Endothelial cell of umbilical vein (primary cell): ENCODE measurements at regions not wholly inside any gene's neighbourhood (a gene's known extent, or its start where the extent isn't known, plus 50 kb on each side); places are given as distances from the start of the nearest gene placed in this dataset.

Experiments
- BruUV-seq: library from RNA; stranded (reverse); fragments of 400-500 nt; replicated peaks from 2 replicates; lab custom pipeline; 2021; lab: Mats Ljungman, UMichigan
- CTCF ChIA-PET: fragments of 300-600, 350-600 bp; sonication (Branson Sonifier 250); formaldehyde crosslinking; loops from one replicate; lab custom pipeline; 2021; ENCODE audit warnings: antibody characterized with exemption, inconsistent platforms; lab: Charles Lee
- POLR2A ChIA-PET: fragments of 300-600, 350-600 bp; sonication (Branson Sonifier 250); formaldehyde crosslinking; loops from one replicate; lab custom pipeline; 2021; ENCODE audit warnings: antibody characterized with exemption, inconsistent platforms; lab: Charles Lee
- DNase-seq: peaks from one replicate; pipeline ENCODE4 v3.0.0-alpha.2; 2011; ENCODE audit warnings: low read depth, low spot score
- FAIRE-seq: peaks from 2 replicates; lab custom pipeline; 2011; peaks lifted over from hg19 to GRCh38; lab: Jason Lieb, UNC
- H2AFZ ChIP-seq: 2 replicates; pipeline ENCODE4 v1.6.0; 2012; ENCODE audit warnings: low read depth, low read length, control low read depth, inconsistent platforms
- H3K27ac ChIP-seq: 2 replicates; pipeline ENCODE4 v1.5.1; 2011; ENCODE audit warnings: low read depth, mild to moderate bottlenecking, control low read depth, low read length, moderate library complexity; ENCODE audit not compliant: insufficient read depth
- H3K27me3 ChIP-seq, 2 experiments: 2 replicates each; pipeline versions ENCODE4 v1.6.0 to v1.6.1; 2011; ENCODE audit warnings: low read length in 2 of 2, mixed read lengths in 1 of 2; ENCODE audit not compliant: control insufficient read depth in 2 of 2, insufficient read depth in 2 of 2
- H3K36me3 ChIP-seq, 2 experiments: 2 replicates in 1 of 2; 3 replicates in 1 of 2; pipeline ENCODE4 v1.5.1; 2011; ENCODE audit warnings: low read length in 2 of 2, mild to moderate bottlenecking in 1 of 2, moderate library complexity in 1 of 2; ENCODE audit not compliant: control insufficient read depth in 2 of 2, insufficient read depth in 2 of 2; ENCODE audit errors: extremely low read depth in 1 of 2
- H3K4me1 ChIP-seq: 3 replicates; pipeline ENCODE4 v1.5.1; 2011; ENCODE audit warnings: mild to moderate bottlenecking, low read length; ENCODE audit not compliant: control insufficient read depth, insufficient read depth; ENCODE audit errors: extremely low read depth
- H3K4me2 ChIP-seq: 2 replicates; pipeline ENCODE4 v1.6.1; 2011; ENCODE audit warnings: low read length, control low read depth, mixed read lengths; ENCODE audit not compliant: insufficient read depth
- H3K4me3 ChIP-seq, 3 experiments: fragments of 200-600 bp in 1 of 3; sonication (generic), shearing (Covaris generic) in 1 of 3; replicated peaks in 1 of 3; 2 replicates each; pipeline ENCODE4 v1.5.1; 2011 to 2016; ENCODE audit warnings: control low read depth in 3 of 3, low read length in 3 of 3, mild to moderate bottlenecking in 2 of 3, inconsistent platforms in 1 of 3, low read depth in 1 of 3, moderate library complexity in 1 of 3; ENCODE audit not compliant: insufficient read depth in 1 of 3
- H3K79me2 ChIP-seq: 2 replicates; pipeline ENCODE4 v1.6.0; 2012; ENCODE audit warnings: low read length, inconsistent platforms; ENCODE audit not compliant: control insufficient read depth, insufficient read depth
- H3K9ac ChIP-seq: replicated peaks from 2 replicates; pipeline ENCODE3; 2011; ENCODE audit warnings: low read length, control low read depth; ENCODE audit not compliant: insufficient read depth; ENCODE audit errors: extremely low read depth
- H3K9me1 ChIP-seq: replicated peaks from 3 replicates; pipeline ENCODE4 v1.6.0; 2011; ENCODE audit warnings: mild to moderate bottlenecking, low read length; ENCODE audit not compliant: control insufficient read depth, insufficient read depth; ENCODE audit errors: extremely low read depth
- H3K9me3 ChIP-seq: replicated peaks from 2 replicates; pipeline ENCODE4 v1.5.1; 2012; ENCODE audit warnings: low read length, inconsistent platforms; ENCODE audit not compliant: control insufficient read depth, insufficient read depth
- H4K20me1 ChIP-seq: replicated peaks from 2 replicates; pipeline ENCODE3; 2011; ENCODE audit warnings: mild to moderate bottlenecking, low read length; ENCODE audit not compliant: control insufficient read depth, insufficient read depth; ENCODE audit errors: extremely low read depth
- EZH2 ChIP-seq: IDR thresholded peaks from 2 replicates; pipeline ENCODE4 v1.6.1; 2012; ENCODE audit warnings: borderline replicate concordance, low read depth, mild to moderate bottlenecking, moderate library complexity, low read length, inconsistent platforms; ENCODE audit not compliant: severe bottlenecking
- FOS ChIP-seq: IDR thresholded peaks from 2 replicates; pipeline ENCODE4 v1.6.1; 2011; ENCODE audit warnings: mild to moderate bottlenecking, low read length, moderate library complexity, borderline replicate concordance; ENCODE audit not compliant: insufficient read depth
- GATA2 ChIP-seq: IDR thresholded peaks from 2 replicates; pipeline ENCODE4 v1.7.0; 2011; ENCODE audit warnings: low read depth, mild to moderate bottlenecking, moderate library complexity, mixed read lengths, low read length; ENCODE audit not compliant: insufficient read length, insufficient read depth
- JUN ChIP-seq: IDR thresholded peaks from 2 replicates; pipeline ENCODE4 v1.6.1; 2011; ENCODE audit warnings: borderline replicate concordance, low read depth; ENCODE audit not compliant: insufficient read length, insufficient read depth
- MYC ChIP-seq: IDR thresholded peaks from one replicate; pipeline ENCODE4 v1.6.1; 2011; ENCODE audit warnings: mild to moderate bottlenecking, low read depth, low read length
- POLR2A ChIP-seq: IDR thresholded peaks from 2 replicates; pipeline ENCODE4 v1.6.1; 2012; ENCODE audit warnings: low read depth, mild to moderate bottlenecking, control low read depth, low read length
- POLR2AphosphoS5 ChIP-seq: IDR thresholded peaks from 2 replicates; pipeline ENCODE4 v1.6.1; 2012; ENCODE audit warnings: low read depth, mild to moderate bottlenecking, control low read depth, low read length, moderate library complexity; ENCODE audit not compliant: insufficient read depth
- dilution Hi-C: fragments of 300-500 bp; cut with MboI; formaldehyde crosslinking; loops from one replicate; pipeline ENCODE4 v1.15.0; 2019; ENCODE audit warnings: low sequenced_read_pairs; ENCODE audit not compliant: extremely low pct_ligation_motif_present
- intact Hi-C: fragments of 100-400 bp; cut with micrococcal nuclease; formaldehyde crosslinking; loops from one replicate; pipeline ENCODE4 v1.10.0; 2022
- TF ChIP-seq, protein P1 (sequence below), 2 donors: IDR thresholded peaks; 1 replicate in 1 of 2; 2 replicates in 1 of 2; pipeline ENCODE4 v1.5.1; 2011; ENCODE audit warnings: low read length in 2 of 2, mild to moderate bottlenecking in 2 of 2, moderate library complexity in 2 of 2, control low read depth in 1 of 2, inconsistent platforms in 1 of 2, low read depth in 1 of 2; ENCODE audit not compliant: insufficient read depth in 1 of 2; ENCODE audit errors: extremely low read depth in 1 of 2
- TF ChIP-seq, protein P2 (sequence below): IDR thresholded peaks from 2 replicates; pipeline ENCODE4 v1.6.1; 2011; ENCODE audit not compliant: insufficient read depth, insufficient read length

DNA sequence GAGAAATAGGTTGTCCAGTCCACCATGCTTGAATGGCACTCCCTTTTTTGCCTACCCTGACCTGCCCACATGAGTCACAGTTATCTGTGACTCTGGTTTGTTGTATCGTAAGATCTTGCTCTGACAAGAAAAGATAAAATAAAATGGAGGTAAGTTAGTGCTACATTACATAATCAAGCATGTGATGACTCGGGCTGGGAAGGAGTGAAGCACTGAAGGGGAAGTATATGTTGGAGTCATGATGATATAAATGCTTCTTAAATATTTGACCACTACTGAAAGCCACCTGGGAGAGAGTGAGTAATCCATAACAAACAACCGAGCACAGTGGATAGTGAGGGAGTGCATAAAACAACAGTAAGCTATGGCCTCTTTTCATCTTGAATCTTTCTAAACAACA, 124.4 kb downstream of the SHOX2 start:
- no peak for TF ChIP-seq FOS
- TF ChIP-seq POLR2AphosphoS5 = no peak
- no peak for TF ChIP-seq MYC
- TF ChIP-seq, protein P1, sequence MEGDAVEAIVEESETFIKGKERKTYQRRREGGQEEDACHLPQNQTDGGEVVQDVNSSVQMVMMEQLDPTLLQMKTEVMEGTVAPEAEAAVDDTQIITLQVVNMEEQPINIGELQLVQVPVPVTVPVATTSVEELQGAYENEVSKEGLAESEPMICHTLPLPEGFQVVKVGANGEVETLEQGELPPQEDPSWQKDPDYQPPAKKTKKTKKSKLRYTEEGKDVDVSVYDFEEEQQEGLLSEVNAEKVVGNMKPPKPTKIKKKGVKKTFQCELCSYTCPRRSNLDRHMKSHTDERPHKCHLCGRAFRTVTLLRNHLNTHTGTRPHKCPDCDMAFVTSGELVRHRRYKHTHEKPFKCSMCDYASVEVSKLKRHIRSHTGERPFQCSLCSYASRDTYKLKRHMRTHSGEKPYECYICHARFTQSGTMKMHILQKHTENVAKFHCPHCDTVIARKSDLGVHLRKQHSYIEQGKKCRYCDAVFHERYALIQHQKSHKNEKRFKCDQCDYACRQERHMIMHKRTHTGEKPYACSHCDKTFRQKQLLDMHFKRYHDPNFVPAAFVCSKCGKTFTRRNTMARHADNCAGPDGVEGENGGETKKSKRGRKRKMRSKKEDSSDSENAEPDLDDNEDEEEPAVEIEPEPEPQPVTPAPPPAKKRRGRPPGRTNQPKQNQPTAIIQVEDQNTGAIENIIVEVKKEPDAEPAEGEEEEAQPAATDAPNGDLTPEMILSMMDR (IDR thresholded peaks at IDR 0.05; ENCODE audit: extremely low read depth in 1 of 2, insufficient read depth in 1 of 2, low read depth in 1 of 2, low read length in 2 of 2) = no peak
- TF ChIP-seq GATA2 = no peak
- no peak for TF ChIP-seq POLR2A
- no peak for TF ChIP-seq EZH2
- TF ChIP-seq JUN = no peak
- TF ChIP-seq, protein P2, sequence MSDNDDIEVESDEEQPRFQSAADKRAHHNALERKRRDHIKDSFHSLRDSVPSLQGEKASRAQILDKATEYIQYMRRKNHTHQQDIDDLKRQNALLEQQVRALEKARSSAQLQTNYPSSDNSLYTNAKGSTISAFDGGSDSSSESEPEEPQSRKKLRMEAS = no peak
- H3K27ac ChIP-seq = no peak overlapping the region
- H3K4me2 ChIP-seq = no peak overlapping the region
- no peak overlapping the region for H3K4me3 ChIP-seq
- H3K4me1 ChIP-seq = no peaks in the 10 kb centered on the region
- dilution Hi-C loops (no loop called here), intact Hi-C loops (no loop called here)
- no peaks in the 10 kb centered on the region for H3K9me1 ChIP-seq
- CTCF ChIA-PET = no interaction called here
- FAIRE-seq (no peak), DNase-seq (no peak)
- BruUV-seq = no TSS peak
- H3K36me3 ChIP-seq = no peaks in the 10 kb centered on the region
- no peaks in the 10 kb centered on the region for H3K79me2 ChIP-seq
- H3K9ac ChIP-seq = no peak overlapping the region
- no peak overlapping the region for H2AFZ ChIP-seq
- H4K20me1 ChIP-seq = no peaks in the 10 kb centered on the region
- H3K27me3 ChIP-seq = no peaks in the 10 kb centered on the region
- POLR2A ChIA-PET = no interaction called here
- H3K9me3 ChIP-seq = no peaks in the 10 kb centered on the region
